ENCODE measurements at regions not wholly inside any gene's neighbourhood (a gene's known extent, or its start where the extent isn't known, plus 50 kb on each side); places are given as distances from the start of the nearest gene placed in this dataset.

- peak; percentile 57 to 88 (median 78) for DNase-seq (ENCODE audit: extremely low read depth in 1 of 11, low read depth in 9 of 11, low spot score in 4 of 11)
These were observed 139.0 kb downstream of the DDX1 start for GRCh38 chr2:15730545-15731212.

GRCh38 chr2:15731213-15731888 lies 139.7 kb downstream of the DDX1 start:
- DNase-seq (ENCODE audit: extremely low read depth in 1 of 11, low read depth in 9 of 11, low spot score in 4 of 11), result no peak

- no peak for DNase-seq (ENCODE audit: extremely low read depth in 1 of 11, low read depth in 9 of 11, low spot score in 4 of 11)
These were observed 140.2 kb downstream of the DDX1 start for GRCh38 chr2:15731889-15732271.

GRCh38 chr2:15732341-15733077 lies 140.8 kb downstream of the DDX1 start:
- DNase-seq (ENCODE audit: extremely low read depth in 1 of 11, low read depth in 9 of 11, low spot score in 4 of 11), result no peak

DNA sequence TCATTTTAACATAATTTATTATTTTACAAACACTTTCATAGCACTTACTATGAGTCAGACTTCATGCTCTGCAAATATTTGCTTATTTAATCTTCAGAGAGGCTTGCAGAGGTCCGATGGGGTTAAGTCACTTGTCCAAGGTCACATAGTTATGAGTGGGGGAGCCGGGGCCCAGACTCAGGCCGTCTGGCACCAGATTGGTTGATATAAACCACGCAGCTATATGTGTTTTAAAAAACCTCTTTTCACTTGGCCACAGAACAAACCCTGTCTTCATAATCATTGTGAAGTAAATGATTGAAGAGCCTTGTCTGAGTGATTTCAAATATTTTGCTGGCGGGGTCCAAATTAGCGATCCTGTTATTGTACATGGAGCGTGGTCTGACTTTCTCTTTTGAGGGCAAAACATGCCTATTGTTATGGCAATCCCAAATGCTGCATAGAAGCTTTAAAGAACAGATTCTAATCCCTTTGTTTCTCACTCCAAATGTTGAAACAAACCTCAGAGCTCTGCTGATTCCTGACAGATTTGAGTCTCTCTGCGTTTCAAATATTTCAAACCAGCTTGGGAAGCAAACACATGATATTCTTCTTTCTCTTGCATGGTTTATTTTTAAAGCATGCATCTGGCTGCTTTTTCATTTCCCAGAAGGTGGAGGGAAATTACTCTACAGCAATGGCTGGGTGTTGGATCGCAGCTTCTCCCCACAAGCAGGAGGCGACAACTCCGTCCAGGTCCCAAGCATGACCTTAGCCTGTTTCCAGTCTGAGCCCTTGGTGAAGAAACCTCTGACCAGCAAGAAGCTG lies 142.4 kb downstream of the DDX1 start:
- no peak for DNase-seq (ENCODE audit: extremely low read depth in 1 of 11, low read depth in 9 of 11, low spot score in 4 of 11)

DNA sequence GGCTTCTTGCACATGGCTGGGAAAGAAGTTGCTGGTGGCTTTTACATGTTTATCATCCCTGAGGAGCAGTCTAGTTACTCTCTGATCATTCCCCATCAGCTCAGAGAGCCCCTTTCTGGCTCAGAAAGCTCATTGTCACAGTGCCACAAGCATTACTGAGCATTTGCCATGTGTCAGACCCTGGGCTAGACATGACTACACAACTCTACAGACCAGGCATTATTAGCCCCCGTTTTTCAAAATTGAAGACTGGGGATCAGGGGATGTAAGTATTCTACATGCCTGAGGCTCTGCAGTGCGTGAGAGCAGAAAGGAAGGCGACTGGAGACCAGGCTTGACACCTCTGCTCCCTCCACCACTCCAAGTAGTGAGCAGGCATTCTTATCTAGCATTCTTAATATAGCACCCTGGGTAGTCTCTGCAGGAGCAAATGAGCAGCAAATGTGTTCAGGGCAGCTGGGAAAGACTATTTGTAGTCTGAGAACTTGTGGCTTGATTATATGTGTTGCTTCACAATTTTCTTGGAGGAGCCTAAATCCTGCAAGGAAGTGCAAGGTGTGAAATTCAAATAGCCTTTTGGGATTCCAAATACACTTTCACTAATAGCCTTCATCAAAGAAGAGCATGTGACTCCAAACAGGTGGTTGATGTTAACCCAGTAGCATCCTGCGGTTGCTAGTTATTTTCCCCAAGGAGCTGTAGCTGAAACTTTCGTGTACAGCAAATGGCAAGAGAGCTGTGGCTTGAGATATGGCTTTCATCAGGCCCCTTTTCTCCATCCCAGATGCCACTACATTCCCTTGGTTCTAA lies 143.2 kb downstream of the DDX1 start:
- DNase-seq (ENCODE audit: extremely low read depth in 1 of 11, low read depth in 9 of 11, low spot score in 4 of 11), result no peak

DNA sequence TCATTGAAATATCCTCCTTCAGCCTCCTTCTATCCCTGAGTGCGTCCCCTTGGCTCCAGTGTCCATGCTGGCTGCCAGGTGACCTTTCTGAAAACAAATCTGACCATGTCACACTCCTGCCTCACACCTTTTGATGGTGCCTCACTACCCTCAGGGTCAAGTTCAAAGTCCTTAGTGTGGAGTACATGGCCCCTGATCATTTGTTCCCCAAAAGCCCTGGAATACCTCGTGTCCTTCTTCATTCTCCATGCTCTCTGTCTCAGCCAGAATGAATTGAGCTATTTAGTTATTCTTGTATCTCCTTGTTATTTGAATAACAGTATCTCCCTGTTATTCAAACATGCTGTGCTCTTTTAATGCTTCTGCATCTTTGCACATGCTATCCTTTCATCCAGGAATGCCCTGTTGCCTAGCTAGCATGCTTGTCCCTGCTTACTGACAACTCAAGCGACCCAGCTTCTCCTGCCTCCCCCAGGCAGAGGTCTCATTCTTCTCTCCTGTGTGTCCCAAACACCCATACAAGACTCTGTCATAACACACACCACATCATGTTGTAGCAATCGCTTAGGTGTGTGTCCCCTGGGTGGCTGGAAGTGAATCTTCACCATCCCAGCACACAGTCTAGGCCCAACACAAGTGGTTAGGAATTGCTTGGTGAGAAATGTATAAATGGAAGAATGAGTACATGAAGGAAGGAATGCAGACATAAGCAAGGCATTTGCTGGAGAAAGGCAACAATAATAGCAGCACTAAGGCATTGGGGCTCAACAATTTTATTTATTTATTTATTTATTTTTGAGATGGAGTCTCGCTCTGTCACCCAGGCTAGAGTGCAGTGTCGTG lies 144.0 kb downstream of the DDX1 start:
- no peak for DNase-seq (ENCODE audit: extremely low read depth in 1 of 11, low read depth in 9 of 11, low spot score in 4 of 11)

DNA sequence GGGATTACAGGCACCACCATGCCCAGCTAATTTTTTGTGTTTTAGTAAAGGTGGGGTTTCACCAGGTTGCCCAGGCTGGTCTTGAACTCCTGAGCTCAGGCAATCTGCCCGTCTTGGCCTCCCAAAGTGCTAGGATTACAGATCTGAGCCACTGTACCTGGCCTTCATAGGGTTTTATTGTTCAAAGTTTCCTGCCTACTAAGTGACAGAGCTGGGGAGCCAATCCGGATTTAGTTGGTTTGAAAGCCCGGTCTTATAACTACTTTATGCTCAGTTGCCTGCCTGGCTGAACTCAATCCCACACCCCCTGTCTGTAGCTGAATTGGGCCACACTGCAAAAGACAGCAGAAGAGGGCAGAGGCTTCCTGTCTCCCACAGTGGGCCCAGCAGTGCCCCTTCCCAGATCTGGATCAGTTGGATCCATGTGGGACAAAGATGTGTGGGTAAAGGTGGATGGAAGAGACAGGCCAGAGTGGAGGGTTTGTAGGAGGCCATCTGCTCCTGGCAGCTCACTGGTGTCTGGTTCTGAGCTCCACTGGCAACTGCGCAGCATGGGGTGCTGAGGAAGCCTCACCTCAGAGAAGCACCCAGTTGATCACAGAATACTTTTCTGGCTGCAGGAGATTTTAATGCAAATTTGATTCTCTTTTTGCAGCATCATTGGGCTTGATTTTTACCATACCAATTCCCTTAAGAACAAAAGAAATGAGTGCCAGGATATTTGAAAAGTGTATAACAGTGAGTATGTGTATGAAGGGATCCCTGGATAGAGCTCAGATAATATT lies 144.9 kb downstream of the DDX1 start:
- DNase-seq (ENCODE audit: extremely low read depth in 1 of 11, low read depth in 9 of 11, low spot score in 4 of 11), result no peak

GRCh38 chr2:15737314-15738224 lies 145.9 kb downstream of the DDX1 start:
- DNase-seq (ENCODE audit: extremely low read depth in 1 of 11, low read depth in 9 of 11, low spot score in 4 of 11), result no peak

GRCh38 chr2:15738225-15738546 lies 146.5 kb downstream of the DDX1 start:
- no peak for DNase-seq (ENCODE audit: extremely low read depth in 1 of 11, low read depth in 9 of 11, low spot score in 4 of 11)

- DNase-seq (ENCODE audit: extremely low read depth in 1 of 11, low read depth in 9 of 11, low spot score in 4 of 11), result no peak
These were observed 147.3 kb downstream of the DDX1 start for GRCh38 chr2:15738943-15739342.

DNA sequence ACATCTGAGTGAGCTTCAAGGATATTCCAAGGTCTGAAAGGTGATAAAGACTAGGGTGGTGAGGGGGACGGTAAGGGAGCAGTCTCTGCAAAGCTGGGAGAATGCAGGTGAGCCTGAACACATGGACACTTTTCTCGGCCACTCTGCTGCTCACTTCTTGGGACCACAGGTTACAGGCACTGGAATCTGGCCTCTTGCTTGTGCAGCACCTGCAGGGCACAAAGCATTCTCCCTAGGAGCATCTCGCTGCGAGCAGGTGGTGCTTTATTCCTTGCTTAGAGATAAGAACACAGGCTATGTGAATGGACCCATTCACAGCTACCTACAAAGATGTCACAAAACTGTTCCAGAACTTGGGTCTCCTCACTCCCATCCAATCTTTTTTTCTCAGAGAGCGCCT lies 153.2 kb downstream of the DDX1 start:
- DNase-seq (ENCODE audit: extremely low read depth in 1 of 11, low read depth in 9 of 11, low spot score in 4 of 11), result no peak

GRCh38 chr2:15745350-15745749 lies 153.7 kb downstream of the DDX1 start:
- DNase-seq (ENCODE audit: extremely low read depth in 1 of 11, low read depth in 9 of 11, low spot score in 4 of 11), result no peak

DNA sequence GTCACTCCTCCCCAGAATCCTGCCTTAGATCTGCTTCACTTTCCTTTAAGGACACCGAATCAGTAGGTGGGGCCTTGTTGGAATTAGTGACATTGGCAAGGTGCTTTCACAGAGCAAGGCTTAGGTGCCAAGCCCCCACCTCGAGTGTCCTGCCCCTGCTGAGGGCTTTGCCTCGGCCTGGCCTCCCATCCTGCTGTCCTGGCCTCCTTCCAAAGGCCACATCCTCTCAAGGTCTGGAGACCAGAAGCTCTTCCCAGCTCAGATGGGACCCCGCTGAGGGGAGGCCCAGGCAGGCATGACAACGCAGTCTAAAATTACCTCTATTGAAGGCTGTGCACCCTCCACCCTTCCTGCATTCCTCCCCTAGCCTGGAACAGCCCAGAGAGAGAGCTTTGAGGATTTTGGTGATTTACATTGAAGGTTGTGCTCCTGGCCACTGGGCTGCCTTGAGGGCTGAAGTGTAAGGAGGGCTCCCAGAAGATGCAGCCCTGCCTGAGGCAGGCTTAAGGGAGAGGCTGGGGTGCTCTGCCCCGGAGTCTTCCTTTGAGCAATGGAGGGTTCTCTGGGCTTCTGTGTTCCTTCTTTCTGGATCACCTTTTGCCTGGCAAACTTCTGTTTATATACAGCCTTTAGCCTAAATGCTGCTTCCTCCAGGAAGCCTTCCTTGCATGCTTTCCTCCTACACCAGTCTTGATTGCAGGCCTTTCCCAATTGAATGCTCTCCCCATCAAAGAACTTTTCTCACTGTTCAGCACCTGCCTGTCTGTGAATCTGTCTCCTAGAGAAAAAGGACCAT lies 154.4 kb downstream of the DDX1 start:
- DNase-seq (ENCODE audit: extremely low read depth in 1 of 11, low read depth in 9 of 11, low spot score in 4 of 11), result no peak

DNA sequence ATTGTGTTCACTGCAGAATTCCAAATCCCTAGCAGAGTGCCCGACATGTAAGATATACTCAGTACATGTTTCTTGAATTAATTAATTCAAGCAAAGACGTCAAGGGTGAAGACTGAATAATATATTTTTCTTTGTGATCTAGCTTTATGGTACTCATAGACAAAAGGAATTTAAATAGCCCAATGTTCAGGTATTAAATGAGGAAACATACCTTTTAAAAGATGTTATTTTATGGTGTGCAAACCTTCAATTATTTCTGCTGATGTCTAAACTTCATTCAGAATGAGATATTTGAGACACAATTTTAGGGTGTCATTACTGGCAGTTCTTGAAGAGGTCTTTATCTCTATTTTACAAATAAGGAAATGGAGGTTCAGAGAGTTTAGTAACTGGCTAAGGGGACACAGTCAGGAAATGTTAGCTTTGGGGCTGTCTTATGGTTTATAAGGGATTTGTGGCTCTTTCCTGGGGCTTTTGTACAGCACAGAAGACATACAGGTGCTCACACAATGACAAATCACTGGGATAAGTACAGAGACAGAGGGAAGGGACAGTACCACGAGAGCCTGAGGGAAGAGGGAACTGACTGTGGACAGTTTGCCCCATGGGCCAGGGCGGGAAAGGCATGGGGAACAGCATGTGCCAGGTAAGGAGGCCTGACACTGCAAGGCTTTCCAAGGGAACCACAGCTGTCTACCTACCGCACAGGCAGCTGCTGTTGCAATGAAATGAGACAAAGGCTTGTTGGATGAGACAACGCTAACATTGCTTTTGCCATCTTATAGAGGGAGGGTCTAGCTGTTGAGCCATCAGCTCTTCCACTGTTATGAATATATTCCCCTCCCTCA lies 155.3 kb downstream of the DDX1 start:
- no peak for DNase-seq (ENCODE audit: extremely low read depth in 1 of 11, low read depth in 9 of 11, low spot score in 4 of 11)

All from renal cortex interstitium (tissue), 11 donors.